GM21390 (cell line): ENCODE measurements at regions not wholly inside any gene's neighbourhood (a gene's known extent, or its start where the extent isn't known, plus 50 kb on each side); places are given as distances from the start of the nearest gene placed in this dataset.

Experiments
- ATAC-seq: cut with Tn5 transposase; IDR thresholded peaks from one replicate; pipeline ENCODE4 v1.9.1; 2021; ENCODE audit not compliant: unreplicated experiment

DNA sequence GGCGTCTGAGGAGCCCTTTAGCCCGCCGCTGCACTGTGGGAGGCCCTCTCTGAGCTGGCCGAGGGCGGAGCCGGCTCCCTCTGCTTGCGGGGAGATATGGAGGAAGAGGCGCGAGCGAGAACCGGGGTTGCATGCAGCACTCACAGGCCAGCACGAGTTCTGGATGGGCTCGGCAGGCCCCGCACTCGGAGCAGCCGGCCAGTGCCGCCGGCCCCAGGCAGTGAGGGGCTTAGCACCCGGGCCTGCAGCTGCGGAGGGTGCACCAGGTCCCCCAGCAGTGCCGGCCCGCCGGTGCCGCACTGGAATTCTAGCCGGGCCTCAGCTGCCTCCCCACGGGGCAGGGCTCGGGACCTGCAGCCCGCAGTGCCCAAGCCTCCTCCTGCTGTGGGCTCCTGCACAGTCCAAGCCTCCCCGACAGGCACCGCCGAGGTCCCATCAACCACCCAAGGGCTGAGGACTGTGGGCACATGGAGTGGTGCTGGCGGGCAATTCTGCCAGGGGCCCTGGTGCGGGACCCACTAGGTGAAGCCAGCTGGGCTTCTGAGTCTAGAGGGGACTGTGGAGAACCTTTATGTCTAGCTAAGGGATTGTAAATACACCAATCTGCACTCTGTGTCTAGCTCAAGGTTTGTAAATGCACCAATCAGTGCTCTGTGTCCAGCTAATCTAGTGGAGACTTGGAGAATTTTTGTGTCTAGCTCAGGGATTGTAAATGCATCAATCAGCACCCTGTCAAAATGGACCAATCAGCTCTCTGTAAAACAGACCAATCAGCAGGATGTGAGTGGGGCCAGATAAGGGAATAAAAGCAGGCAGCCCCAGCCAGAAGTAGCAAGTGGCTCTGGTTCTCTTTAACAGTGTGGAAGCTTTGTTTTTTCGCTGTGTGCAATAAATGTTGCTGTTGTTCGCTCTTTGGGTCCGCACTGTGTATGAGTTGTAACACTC is 329.7 kb upstream of the JARID2 start:
- no peak for ATAC-seq

GRCh38 chr6:14917109-14917910 is 328.6 kb upstream of the JARID2 start:
- ATAC-seq = no peak

DNA sequence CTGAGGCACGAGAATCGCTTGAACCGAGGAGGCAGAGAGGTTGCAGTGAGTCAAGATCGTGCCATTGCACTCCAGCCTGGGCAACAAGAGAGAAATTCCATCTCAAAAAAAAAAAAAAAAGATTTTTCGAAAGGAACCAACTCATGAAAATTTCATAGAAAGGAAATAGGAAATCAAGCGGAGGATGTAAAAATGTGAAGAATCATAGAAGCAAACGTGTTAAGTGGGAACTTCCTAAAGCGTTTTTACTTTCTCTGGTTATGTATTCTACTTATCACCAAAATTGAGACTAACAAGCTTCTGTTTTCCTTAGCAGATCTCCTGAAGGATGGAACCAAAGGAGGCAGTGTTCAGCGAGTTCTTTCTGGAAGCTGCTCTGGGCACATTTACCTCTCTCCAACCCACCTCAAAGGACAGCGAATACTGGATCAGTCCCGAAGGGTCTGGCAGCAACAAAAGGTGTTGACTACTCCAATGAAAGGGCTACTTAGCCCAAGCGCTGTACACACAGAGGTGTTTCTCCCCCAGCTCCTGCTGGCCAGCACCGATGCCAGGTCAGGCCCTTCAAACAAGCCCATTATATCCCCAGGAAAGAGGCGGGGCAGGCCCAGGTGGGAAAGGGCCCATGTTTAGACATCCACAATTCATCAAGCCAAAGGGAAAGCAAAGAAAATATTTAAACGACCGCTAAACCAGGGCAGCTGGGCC is 327.5 kb upstream of the JARID2 start:
- ATAC-seq = no peak

- ATAC-seq = no peak
These were observed 326.7 kb upstream of the JARID2 start for GRCh38 chr6:14919038-14919670.

DNA sequence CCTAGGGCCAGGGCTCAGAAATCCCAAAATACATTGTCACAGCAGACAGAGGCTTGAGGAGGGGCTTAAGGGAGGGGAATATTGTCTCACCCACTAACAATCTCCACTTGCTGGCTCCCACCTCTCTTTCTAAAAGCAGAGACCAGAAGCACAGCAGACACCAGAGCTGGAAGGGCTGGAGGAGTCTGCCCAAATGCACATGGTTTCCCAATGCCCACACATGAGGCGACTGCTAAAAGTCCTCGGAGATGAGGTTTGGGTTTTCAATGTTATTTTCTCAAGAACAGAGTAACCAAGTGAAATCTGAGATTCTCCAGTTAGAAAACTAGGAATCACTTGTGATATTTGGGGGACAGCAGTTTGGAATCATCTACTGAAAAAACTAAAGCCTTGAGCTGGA is 325.6 kb upstream of the JARID2 start:
- ATAC-seq = no peak

DNA sequence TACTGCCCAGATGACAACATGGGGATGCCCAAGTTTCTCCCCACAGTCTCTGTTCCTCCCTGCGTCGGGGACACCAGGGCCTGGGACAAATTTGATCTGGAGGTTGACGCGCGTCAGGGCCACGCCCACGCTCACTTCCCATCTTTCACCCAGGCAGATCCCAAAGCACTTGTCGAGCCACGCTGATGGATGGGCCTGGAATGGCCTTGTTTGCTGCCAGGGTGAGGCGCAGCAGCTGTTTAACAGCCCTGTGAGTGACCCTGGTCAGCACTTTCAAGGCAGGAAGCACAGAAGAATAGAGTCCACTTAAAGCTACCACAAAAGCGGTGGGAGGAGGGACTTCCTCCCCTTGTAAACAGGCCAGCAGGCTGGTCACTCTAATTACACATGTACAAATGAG is 324.7 kb upstream of the JARID2 start:
- ATAC-seq = no peak

- ATAC-seq = no peak
These were observed 323.8 kb upstream of the JARID2 start for GRCh38 chr6:14921878-14922671.

GRCh38 chr6:14922706-14923460 is 323.0 kb upstream of the JARID2 start:
- no peak for ATAC-seq

DNA sequence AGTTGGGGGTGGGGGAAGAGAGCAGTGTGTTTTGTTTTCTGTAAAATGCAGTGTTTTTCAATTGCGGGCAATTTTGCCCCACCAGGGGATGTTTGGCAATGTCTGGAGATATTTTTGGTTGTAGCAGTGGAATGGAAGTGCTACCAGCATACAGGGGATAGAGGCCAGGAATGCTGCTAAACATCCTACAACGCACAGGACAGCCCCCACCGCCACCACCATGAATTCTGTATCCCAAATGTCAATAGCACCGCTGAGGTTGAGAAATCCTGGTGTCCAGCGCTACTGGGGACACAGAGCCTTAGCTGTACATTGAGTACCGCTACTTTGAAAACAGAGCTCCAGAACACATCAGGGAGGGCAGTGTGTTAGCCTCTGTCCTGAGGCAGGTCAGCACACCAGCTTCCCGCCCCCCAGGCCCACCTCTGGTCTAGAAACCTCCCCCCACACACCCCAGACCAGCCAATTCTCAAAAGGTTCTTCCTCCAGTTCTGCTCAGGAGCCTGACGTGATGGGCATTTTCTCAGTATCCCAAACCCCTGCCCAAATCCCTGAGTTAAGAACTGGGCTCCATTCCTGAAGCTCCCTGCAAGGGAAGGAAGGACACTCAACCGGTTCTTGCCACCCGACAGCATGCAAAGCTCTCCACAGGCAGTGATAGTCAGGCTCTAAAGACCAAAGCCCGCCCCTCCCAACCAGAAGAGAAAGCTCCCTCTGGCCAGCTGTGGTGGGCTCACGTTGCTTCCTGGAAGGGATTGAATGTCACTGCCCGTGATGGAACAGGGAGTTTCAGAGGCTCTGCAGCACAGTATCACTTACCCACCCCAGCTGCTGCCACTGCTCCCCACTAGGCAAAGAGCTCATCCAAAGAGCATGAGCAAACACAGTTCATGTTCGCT is 321.5 kb upstream of the JARID2 start:
- ATAC-seq = no peak

DNA sequence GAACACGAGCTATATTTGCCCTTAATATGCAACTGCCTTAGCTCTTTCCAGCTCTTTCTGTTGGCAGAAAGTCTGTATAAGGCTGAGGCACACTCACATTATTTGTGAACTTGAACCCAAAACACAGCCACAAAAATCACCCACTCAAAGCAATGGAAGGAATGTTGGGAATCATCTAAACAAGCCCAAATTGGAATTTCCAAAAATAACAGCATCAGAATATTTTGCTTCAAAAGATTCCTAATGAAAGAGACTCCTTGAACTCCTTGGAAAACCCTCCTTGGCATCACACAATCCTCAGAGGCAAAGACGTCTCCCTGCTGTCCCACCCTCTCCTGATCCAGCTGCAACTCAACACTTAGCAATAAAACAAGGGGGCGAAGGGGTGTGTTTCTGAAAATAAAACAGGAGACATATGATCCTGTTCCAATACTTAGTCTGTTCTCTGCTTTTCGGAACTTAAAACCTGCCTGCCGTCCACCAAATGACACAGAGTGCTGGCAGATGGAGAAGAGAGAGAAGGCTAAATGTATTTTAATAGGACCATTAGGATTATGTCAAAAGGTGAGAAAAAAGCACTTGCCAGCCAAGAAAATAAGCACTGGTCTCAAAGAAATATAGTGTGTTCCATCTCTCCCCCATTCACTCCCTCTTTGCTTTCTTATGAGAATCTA is 320.7 kb upstream of the JARID2 start:
- ATAC-seq = no peak

DNA sequence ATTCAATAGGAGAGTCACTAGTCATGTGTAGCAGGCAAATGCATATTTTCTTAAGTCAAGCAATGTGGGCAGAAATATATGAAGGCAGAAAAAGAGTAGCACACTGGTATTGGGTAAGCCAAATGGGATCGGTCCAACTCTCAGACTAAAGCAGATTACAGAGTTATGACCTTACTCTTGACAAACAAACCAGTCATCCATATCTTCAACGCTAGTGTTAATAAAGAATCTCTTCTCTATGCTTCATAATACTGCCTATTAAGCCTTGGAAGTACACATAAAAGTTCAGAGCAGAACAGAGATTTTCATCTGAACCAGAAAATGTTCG is 320.2 kb upstream of the JARID2 start:
- ATAC-seq = no peak

GRCh38 chr6:14927398-14927797 is 318.5 kb upstream of the JARID2 start:
- no peak for ATAC-seq

DNA sequence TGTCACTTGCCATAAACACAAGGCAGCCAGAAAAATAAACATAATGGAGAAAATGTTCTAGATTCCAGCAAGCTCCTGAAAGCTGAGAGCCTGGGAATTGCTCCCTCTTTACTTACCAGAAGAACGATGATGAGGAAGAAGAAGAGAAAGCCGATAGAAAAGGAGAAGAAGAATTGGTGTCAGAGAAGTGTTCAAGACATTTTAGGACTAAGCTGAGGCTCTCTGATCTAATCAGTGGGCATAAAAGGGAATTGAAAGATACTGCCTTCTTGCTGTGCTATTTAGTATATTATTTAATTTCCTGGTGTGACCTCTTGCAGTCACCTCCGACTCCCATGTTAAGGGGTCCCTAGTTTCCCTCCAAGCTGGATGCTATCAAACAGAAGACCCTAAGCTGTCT is 316.6 kb upstream of the JARID2 start:
- ATAC-seq = no peak

DNA sequence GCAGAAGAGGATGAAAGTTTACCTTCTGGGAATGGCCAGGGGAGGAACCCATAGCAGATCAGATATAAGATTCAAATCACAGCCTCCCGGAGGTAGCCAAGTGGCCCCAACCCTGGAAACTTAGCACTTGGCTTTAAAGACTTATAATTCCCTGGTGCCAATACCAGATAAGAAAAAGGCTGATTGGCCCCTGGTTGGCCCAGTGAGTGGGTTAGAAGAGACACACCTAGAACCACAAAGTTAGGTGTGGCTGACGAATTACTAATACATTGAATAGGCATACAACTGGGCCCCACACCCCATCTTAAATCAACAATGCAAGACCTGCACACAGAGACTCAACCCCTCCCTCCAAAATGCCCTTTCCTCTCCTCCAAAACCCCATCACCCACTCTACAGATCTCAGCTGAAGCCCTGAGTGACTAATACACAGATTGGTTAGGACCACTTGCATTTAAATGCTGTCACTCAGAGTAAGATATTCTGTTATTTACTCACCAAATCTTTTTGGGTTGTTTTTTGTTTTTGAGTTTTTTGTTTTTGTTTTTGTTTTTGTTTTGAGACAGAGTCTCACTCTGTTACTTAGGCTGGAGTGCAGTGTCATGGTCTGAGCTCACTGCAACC is 315.4 kb upstream of the JARID2 start:
- ATAC-seq = no peak

DNA sequence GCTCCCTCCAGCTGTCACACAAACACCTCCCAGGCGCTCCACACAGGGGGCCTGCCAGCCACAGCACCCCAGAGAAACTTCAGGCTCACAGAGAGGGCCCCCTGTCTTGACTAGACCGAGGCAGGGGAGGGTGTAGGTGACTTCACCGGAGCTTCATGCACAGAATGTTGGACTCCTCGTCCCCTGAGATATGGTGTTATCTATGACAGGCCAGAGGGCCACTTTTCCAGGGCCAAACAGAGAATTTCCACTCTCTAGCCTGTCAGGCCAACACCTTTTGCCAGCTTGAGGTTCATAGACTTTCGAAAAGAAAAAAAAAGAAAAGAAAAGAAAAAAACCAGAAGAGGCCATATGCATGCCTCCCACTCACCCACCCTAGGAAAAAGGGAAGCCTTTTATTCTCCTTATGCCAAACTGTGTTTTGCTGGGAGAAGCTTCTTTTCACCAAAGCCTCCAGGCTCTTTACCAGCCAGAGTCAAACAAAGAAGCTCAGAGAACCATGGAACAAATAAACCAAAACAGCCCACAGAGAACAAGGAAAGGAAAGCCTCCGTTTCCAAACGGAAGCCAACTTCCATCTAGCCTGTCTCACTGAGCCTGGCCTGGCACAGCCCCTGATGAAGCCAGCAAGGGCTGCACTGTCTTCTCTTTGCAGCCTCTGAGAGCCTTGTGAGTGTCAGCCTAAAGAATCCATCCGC is 313.2 kb upstream of the JARID2 start:
- no peak for ATAC-seq

- ATAC-seq = no peak
These were observed 312.7 kb upstream of the JARID2 start for GRCh38 chr6:14933183-14933544.

GRCh38 chr6:14934013-14934412 is 311.9 kb upstream of the JARID2 start:
- no peak for ATAC-seq
